OCI-LY7 (cell line): ENCODE measurements at regions not wholly inside any gene's neighbourhood (a gene's known extent, or its start where the extent isn't known, plus 50 kb on each side); places are given as distances from the start of the nearest gene placed in this dataset.

Experiments
- BruUV-seq: library from RNA; stranded (reverse); fragments of 400-500 nt; replicated peaks from 2 replicates; lab custom pipeline; 2021; lab: Mats Ljungman, UMichigan
- CTCF ChIA-PET: fragments of 300-600 bp; sonication (Branson Sonifier 250); formaldehyde crosslinking; loops from one replicate; lab custom pipeline; 2022; ENCODE audit warnings: antibody characterized with exemption; ENCODE audit not compliant: unreplicated experiment; lab: Charles Lee
- POLR2A ChIA-PET: fragments of 300-600 bp; sonication (Branson Sonifier 250); formaldehyde crosslinking; loops from one replicate; lab custom pipeline; 2022; ENCODE audit warnings: antibody characterized with exemption; lab: Charles Lee
- DNase-seq: peaks from one replicate; pipeline ENCODE4 v3.0.0-alpha.2; 2015; ENCODE audit warnings: low spot score
- H2AFZ ChIP-seq: fragments of 200-600 bp; sonication (generic), shearing (Covaris generic); 2 replicates; pipeline ENCODE4 v1.6.1; 2014; ENCODE audit warnings: mild to moderate bottlenecking, antibody characterized with exemption, low read length, moderate library complexity
- H3K27ac ChIP-seq: fragments of 200-600 bp; sonication (generic); 2 replicates; pipeline ENCODE4 v1.5.1; 2014; ENCODE audit warnings: mixed run types, low read depth, mild to moderate bottlenecking, moderate library complexity, low read length, inconsistent platforms; ENCODE audit not compliant: poor library complexity, severe bottlenecking
- H3K36me3 ChIP-seq: fragments of 200-600 bp; sonication (generic); 2 replicates; pipeline ENCODE4 v1.6.1; 2014; ENCODE audit warnings: mild to moderate bottlenecking, antibody characterized with exemption, low read length, moderate library complexity, mixed read lengths; ENCODE audit not compliant: insufficient read depth
- H3K4me1 ChIP-seq: fragments of 200-600 bp; sonication (generic); 2 replicates; pipeline ENCODE4 v1.5.1; 2014; ENCODE audit warnings: mild to moderate bottlenecking, low read length; ENCODE audit not compliant: insufficient read depth, poor library complexity, severe bottlenecking
- H3K4me2 ChIP-seq: fragments of 200-600 bp; sonication (generic); 2 replicates; pipeline ENCODE4 v1.6.1; 2014; ENCODE audit warnings: mild to moderate bottlenecking, low read length
- H3K4me3 ChIP-seq: fragments of 200-600 bp; sonication (generic); 2 replicates; pipeline ENCODE4 v1.5.1; 2014; ENCODE audit warnings: mild to moderate bottlenecking, low read depth, low read length; ENCODE audit not compliant: poor library complexity, severe bottlenecking
- H3K79me2 ChIP-seq: fragments of 200-600 bp; sonication (generic); 2 replicates; pipeline ENCODE4 v1.6.1; 2016; ENCODE audit warnings: low read depth, mild to moderate bottlenecking, low read length, moderate library complexity, mixed read lengths; ENCODE audit not compliant: insufficient read depth
- H3K9me2 ChIP-seq: fragments of 200-600 bp; sonication (generic); 2 replicates; pipeline ENCODE4 v1.6.1; 2016; ENCODE audit warnings: mild to moderate bottlenecking, low read length, mixed read lengths; ENCODE audit not compliant: insufficient read depth
- H3K9me3 ChIP-seq: fragments of 200-600 bp; sonication (generic); 2 replicates; pipeline ENCODE4 v1.6.1; 2014; ENCODE audit warnings: mild to moderate bottlenecking, mixed run types, low read length, mixed read lengths
- H4K20me1 ChIP-seq: fragments of 200-600 bp; sonication (generic); 2 replicates; pipeline ENCODE4 v1.6.1; 2014; ENCODE audit warnings: mild to moderate bottlenecking, antibody characterized with exemption, low read length, moderate library complexity, mixed read lengths; ENCODE audit not compliant: insufficient read depth
- EZH2phosphoT487 ChIP-seq: fragments of 200-600 bp; sonication (generic); IDR thresholded peaks from 2 replicates; pipeline ENCODE4 v1.6.1; 2018; ENCODE audit warnings: low read depth, borderline replicate concordance, mild to moderate bottlenecking, mixed run types, antibody characterized with exemption, low read length, moderate library complexity, mixed read lengths
- intact Hi-C: fragments of 100-400 bp; cut with micrococcal nuclease; formaldehyde crosslinking; loops from one replicate; pipeline ENCODE4 v1.10.0; 2022; ENCODE audit not compliant: unreplicated experiment
- TF ChIP-seq, protein P1 (sequence below): fragments of 200-600 bp; sonication (generic); conservative IDR thresholded peaks from 2 replicates; pipeline ENCODE4 v1.5.1; 2014; ENCODE audit warnings: mild to moderate bottlenecking, antibody characterized with exemption, low read length, moderate library complexity, mixed read lengths

DNA sequence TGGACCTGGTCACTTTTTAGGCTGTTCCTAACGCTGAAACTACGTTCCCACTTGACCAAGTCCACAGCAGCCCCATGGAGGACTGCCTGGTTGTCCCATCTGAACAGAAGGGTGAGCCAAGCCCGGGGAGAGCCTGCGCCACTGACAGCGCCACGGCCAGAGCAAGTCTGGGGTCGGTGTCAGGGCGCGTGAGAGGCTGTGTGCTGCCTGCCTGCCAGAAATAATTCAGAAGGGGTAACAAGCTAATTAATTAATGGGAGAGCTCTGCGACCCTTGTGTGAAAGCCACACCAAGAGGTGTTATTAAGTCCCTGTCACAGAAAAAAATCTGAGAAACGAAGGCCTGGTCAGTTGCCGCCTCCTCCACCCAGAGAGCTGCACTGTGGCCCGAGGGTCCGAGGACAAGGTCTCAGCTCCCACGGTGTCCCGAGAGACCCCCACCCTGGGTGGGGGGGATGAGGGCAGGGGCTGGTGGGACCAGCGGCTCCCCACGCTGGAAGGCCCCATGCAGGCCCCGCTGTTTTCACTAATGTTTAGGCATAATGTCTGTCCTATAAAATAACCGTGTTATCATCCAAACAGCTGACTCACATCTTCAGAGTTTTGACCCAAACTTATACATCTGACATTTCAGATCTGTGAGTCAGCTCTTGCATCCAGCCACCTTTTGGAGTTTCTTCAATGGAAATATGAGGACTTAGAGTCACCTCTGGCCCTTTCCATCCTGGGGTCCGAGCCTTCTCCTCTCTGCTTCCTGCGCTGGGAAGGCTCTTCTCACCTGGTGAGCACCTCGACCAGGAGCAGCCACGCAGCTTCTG is 58.5 kb downstream of the DLL1 start:
- Histone ChIP-seq H3K27ac (no peak overlapping the region), H4K20me1 (no peaks in the 10 kb centered on the region), H3K36me3 (no peaks in the 10 kb centered on the region), H3K4me3 (no peak overlapping the region), H3K4me1 (no peaks in the 10 kb centered on the region), H3K9me2 (no peaks in the 10 kb centered on the region), H3K4me2 (no peak overlapping the region), H3K9me3 (no peaks in the 10 kb centered on the region), H2AFZ (no peak overlapping the region), H3K79me2 (no peaks in the 10 kb centered on the region)
- intact Hi-C loops = no loop called here
- ChIA-PET CTCF (no interaction called here), POLR2A (interaction anchor here (0.7 kb wide), 1 partner anchor 401 kb away, joined by 3 read pairs; no protein-coding TSS in a partner anchor)
- DNase-seq = no peak
- TF ChIP-seq, protein P1, sequence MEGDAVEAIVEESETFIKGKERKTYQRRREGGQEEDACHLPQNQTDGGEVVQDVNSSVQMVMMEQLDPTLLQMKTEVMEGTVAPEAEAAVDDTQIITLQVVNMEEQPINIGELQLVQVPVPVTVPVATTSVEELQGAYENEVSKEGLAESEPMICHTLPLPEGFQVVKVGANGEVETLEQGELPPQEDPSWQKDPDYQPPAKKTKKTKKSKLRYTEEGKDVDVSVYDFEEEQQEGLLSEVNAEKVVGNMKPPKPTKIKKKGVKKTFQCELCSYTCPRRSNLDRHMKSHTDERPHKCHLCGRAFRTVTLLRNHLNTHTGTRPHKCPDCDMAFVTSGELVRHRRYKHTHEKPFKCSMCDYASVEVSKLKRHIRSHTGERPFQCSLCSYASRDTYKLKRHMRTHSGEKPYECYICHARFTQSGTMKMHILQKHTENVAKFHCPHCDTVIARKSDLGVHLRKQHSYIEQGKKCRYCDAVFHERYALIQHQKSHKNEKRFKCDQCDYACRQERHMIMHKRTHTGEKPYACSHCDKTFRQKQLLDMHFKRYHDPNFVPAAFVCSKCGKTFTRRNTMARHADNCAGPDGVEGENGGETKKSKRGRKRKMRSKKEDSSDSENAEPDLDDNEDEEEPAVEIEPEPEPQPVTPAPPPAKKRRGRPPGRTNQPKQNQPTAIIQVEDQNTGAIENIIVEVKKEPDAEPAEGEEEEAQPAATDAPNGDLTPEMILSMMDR = no peak
- no peak for TF ChIP-seq EZH2phosphoT487
- no TSS peak for BruUV-seq

DNA sequence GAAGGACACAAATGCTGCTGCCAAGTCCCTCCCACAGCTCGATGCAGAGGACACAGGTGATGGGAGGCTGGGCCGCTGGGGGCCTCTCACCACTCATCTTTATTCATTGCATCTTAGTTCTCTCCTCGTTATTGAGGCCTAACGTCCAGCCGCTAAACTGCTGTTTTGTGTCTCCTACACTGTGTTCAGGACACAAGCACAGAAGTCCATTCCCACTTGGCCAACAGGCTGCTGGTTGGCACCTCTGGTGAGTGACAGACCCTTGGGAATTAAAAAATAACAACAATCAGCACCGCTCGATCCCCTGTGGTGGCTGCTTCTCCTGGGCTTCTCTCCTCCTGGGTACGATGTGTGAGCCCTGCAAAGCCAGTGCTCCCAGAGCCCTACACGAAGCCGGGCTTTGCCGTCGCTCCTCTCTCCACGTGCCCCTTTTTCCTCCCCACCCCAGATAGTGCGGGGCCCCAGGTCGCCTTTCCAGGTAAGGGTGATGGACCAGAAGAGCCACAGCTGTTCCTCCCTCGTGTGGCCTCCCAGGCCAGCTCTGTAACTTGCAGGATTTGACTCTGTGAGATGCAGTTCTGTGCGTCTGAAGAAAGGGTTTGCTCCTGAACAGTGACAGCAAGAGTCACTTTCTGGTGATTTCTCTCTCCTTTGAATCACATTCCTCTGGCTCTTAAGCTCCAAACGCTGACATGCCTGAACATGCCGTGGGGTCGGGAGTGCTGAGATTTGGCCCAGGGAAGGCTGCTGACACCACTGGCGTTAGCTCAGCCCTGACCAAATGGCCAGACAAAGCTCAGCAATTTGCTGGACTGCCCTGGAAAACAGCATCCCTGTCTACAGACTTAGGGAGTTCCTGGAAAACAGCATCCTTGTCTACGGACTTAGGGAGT is 59.3 kb downstream of the DLL1 start:
- no peak overlapping the region for H3K4me2 ChIP-seq
- H3K4me3 ChIP-seq = no peak overlapping the region
- ChIA-PET POLR2A (interaction anchor here (0.6 to 0.7 kb wide), 2 partner anchors 400 to 429 kb away, joined by 3 to 4 read pairs; no protein-coding TSS in a partner anchor), CTCF (no interaction called here)
- H4K20me1 ChIP-seq = no peaks in the 10 kb centered on the region
- H2AFZ ChIP-seq = no peak overlapping the region
- intact Hi-C loops = no loop called here
- no peaks in the 10 kb centered on the region for H3K9me2 ChIP-seq
- DNase-seq = no peak
- TF ChIP-seq, protein P1 = no peak
- TF ChIP-seq EZH2phosphoT487 = no peak
- H3K9me3 ChIP-seq = no peaks in the 10 kb centered on the region
- no peak overlapping the region for H3K27ac ChIP-seq
- H3K4me1 ChIP-seq = no peaks in the 10 kb centered on the region
- H3K79me2 ChIP-seq = no peaks in the 10 kb centered on the region
- BruUV-seq = no TSS peak
- H3K36me3 ChIP-seq = no peaks in the 10 kb centered on the region
